A549 (cell line): ENCODE measurements at regions not wholly inside any gene's neighbourhood (a gene's known extent, or its start where the extent isn't known, plus 50 kb on each side); places are given as distances from the start of the nearest gene placed in this dataset.

Source experiments
- ATAC-seq, 2 experiments: fragments of 200-7000 bp in 1 of 2; fragments of >200 bp in 1 of 2; cut with Nextera tagmentation in 1 of 2; cut with Tn5 transposase in 1 of 2; 3 replicates each; pipeline versions ENCODE4 v1.8.0 to v1.9.1; 2018 to 2020; ENCODE audit warnings: mild to moderate bottlenecking in 1 of 2, moderate library complexity in 1 of 2
- CTCF ChIA-PET: fragments of 300-600 bp; sonication (Branson Sonifier 250); formaldehyde crosslinking; extraction: SDS; loops from one replicate; lab custom pipeline; 2021; ENCODE audit warnings: antibody characterized with exemption, inconsistent platforms; lab: Yijun Ruan, JAX
- POLR2A ChIA-PET: fragments of 350-600 bp; formaldehyde crosslinking; extraction: SDS; loops from one replicate; lab custom pipeline; 2021; ENCODE audit warnings: antibody characterized with exemption, inconsistent platforms; lab: Yijun Ruan, JAX
- DNase-seq, 2 experiments: peaks; one replicate each; pipeline versions ENCODE4 v3.0.0 to v3.0.0-alpha.2; 2011 to 2016; ENCODE audit warnings: low read depth in 1 of 2, low spot score in 1 of 2
- FAIRE-seq: peaks from 2 replicates; lab custom pipeline; 2011; peaks lifted over from hg19 to GRCh38; lab: Jason Lieb, UNC
- H3K27ac ChIP-seq, 2 experiments: fragments of >200 bp; sonication (Bioruptor Twin); formaldehyde crosslinking; 3 replicates each; pipeline ENCODE4 v1.5.1; 2016 to 2017
- H3K4me1 ChIP-seq: fragments of >200 bp; sonication (Bioruptor Twin); formaldehyde crosslinking; 3 replicates; pipeline ENCODE4 v1.6.1; 2016
- H3K4me2 ChIP-seq: fragments of >200 bp; sonication (Bioruptor Twin); formaldehyde crosslinking; 3 replicates; pipeline ENCODE4 v1.6.1; 2016
- H3K4me3 ChIP-seq: fragments of >200 bp; sonication (Bioruptor Twin); formaldehyde crosslinking; 3 replicates; pipeline ENCODE4 v1.5.1; 2016
- H3K9me3 ChIP-seq: fragments of >200 bp; sonication (Bioruptor Twin); formaldehyde crosslinking; 3 replicates; pipeline ENCODE4 v1.6.1; 2016
- CEBPB ChIP-seq, 2 experiments: fragments of >200 bp in 1 of 2; sonication (Bioruptor Twin) in 1 of 2; formaldehyde crosslinking in 1 of 2; IDR thresholded peaks; 2 replicates each; pipeline ENCODE4 v1.6.1; 2012 to 2016
- CHD2 ChIP-seq: fragments of 150-350 bp; IDR thresholded peaks from 2 replicates; pipeline ENCODE4 v1.6.1; 2014; ENCODE audit warnings: low read length; ENCODE audit not compliant: partially characterized antibody
- CHD4 ChIP-seq: fragments of 200-600 bp; sonication (generic); IDR thresholded peaks from 2 replicates; pipeline ENCODE4 v1.6.1; 2016; ENCODE audit warnings: antibody characterized with exemption, mild to moderate bottlenecking, borderline replicate concordance
- EP300 ChIP-seq, 2 experiments: fragments of >200 bp; sonication (Bioruptor Twin); formaldehyde crosslinking; IDR thresholded peaks; 2 replicates in 1 of 2; 3 replicates in 1 of 2; pipeline ENCODE4 v1.6.1; 2016 to 2017
- HOXA7 ChIP-seq: fragments of 250-450 bp; sonication (Bioruptor Pico); IDR thresholded peaks from 2 replicates; pipeline ENCODE4 v1.5.0; 2020; ENCODE audit warnings: mild to moderate bottlenecking, moderate library complexity
- HOXB5 ChIP-seq: fragments of 250-450 bp; sonication (Bioruptor Pico); IDR thresholded peaks from 2 replicates; pipeline ENCODE4 v1.5.0; 2020; ENCODE audit warnings: mild to moderate bottlenecking, moderate library complexity
- KDM1A ChIP-seq: fragments of 200-600 bp; sonication (generic); IDR thresholded peaks from 2 replicates; pipeline ENCODE4 v1.6.1; 2016; ENCODE audit warnings: low read depth, mild to moderate bottlenecking
- KDM5A ChIP-seq: fragments of 200-600 bp; sonication (generic); IDR thresholded peaks from 2 replicates; pipeline ENCODE4 v1.6.1; 2016; ENCODE audit warnings: antibody characterized with exemption, mild to moderate bottlenecking
- MAFK ChIP-seq: fragments of 450-650 bp; IDR thresholded peaks from 2 replicates; pipeline ENCODE4 v1.6.1; 2014; ENCODE audit not compliant: partially characterized antibody
- NFE2L2 ChIP-seq: fragments of 150-350 bp; conservative IDR thresholded peaks from 2 replicates; pipeline ENCODE4 v1.6.1; 2014; ENCODE audit warnings: low read length
- NR3C1 ChIP-seq: fragments of >200 bp; sonication (Bioruptor Twin); formaldehyde crosslinking; IDR thresholded peaks from 3 replicates; pipeline ENCODE4 v1.6.1; 2017
- POLR2A ChIP-seq: IDR thresholded peaks from 2 replicates; pipeline ENCODE4 v1.6.1; 2012; ENCODE audit warnings: mild to moderate bottlenecking, low read length
- POLR2AphosphoS2 ChIP-seq: conservative IDR thresholded peaks from 2 replicates; pipeline ENCODE4 v1.6.1; 2012; ENCODE audit warnings: low read length, improper control_type of control experiment, inconsistent platforms
- RAD21 ChIP-seq, 2 experiments: fragments of >200 bp in 1 of 2; sonication (Bioruptor Twin) in 1 of 2; formaldehyde crosslinking in 1 of 2; IDR thresholded peaks in 1 of 2; conservative IDR thresholded peaks in 1 of 2; 2 replicates in 1 of 2; 3 replicates in 1 of 2; pipeline ENCODE4 v1.6.1; 2012 to 2018; ENCODE audit warnings: inconsistent platforms in 1 of 2
- RCOR1 ChIP-seq: fragments of 150-350 bp; IDR thresholded peaks from 2 replicates; pipeline ENCODE4 v1.6.1; 2014; ENCODE audit warnings: antibody characterized with exemption, low read length, low read depth
- RNF2 ChIP-seq: fragments of 200-600 bp; sonication (generic); IDR thresholded peaks from 2 replicates; pipeline ENCODE4 v1.6.1; 2016; ENCODE audit warnings: low read depth, mild to moderate bottlenecking, antibody characterized with exemption, moderate library complexity, borderline replicate concordance
- SREBF2 ChIP-seq: fragments of 450-650 bp; IDR thresholded peaks from 2 replicates; pipeline ENCODE4 v1.6.1; 2014; ENCODE audit warnings: mild to moderate bottlenecking, moderate library complexity
- TP53 ChIP-seq: fragments of 250-450 bp; sonication (Bioruptor Pico); IDR thresholded peaks from 2 replicates; pipeline ENCODE4 v1.5.0; 2021; ENCODE audit warnings: mild to moderate bottlenecking, moderate library complexity
- ZC3H11A ChIP-seq: fragments of 450-650 bp; IDR thresholded peaks from 2 replicates; pipeline ENCODE4 v1.6.1; 2014; ENCODE audit warnings: antibody characterized with exemption, mild to moderate bottlenecking
- ZSCAN20 ChIP-seq: fragments of 250-450 bp; sonication (Bioruptor Pico); IDR thresholded peaks from 2 replicates; pipeline ENCODE4 v1.8.0; 2022; ENCODE audit warnings: mild to moderate bottlenecking, moderate library complexity
- WGBS: methylation state at CpG from one replicate; pipeline ENCODE4 v1.1.6; 2017; ENCODE audit errors: missing lambda C conversion rate; 5-methylcytosine and 5-hydroxymethylcytosine counted together
- TF ChIP-seq, protein P1 (sequence below): IDR thresholded peaks from 2 replicates; pipeline ENCODE4 v1.6.1; 2012
- TF ChIP-seq, protein P2 (sequence below): fragments of 200-600 bp; sonication (generic); IDR thresholded peaks from 2 replicates; pipeline ENCODE4 v1.6.1; 2016; ENCODE audit warnings: antibody characterized with exemption, mild to moderate bottlenecking, moderate library complexity
- TF ChIP-seq, protein P3 (sequence below): fragments of >200 bp; sonication (Bioruptor Twin); formaldehyde crosslinking; IDR thresholded peaks from 2 replicates; pipeline ENCODE4 v1.6.1; 2016
- TF ChIP-seq, protein P4 (sequence below): fragments of 450-650 bp; IDR thresholded peaks from 2 replicates; pipeline ENCODE4 v1.6.1; 2014; ENCODE audit warnings: antibody characterized with exemption

DNA sequence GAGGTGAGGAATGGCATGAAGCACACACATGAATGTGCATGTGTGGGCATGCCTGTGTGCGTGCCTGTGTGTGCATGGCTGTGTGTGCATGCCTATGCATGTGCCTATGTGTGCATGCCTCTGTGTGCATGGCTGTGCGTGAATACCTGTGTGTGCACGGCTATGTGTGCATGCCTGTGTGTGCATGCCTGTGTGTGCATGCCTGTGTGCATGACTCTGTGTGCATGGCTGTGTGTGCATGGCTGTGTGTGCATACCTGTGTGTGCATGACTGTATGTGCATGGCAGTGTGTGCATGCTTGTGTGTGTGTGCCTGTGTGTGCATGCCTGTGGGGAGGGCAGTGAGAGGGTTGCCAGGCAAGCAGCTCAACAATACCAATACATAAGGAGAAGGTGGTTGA lies 276.5 kb upstream of the ERCC4 start:
- CTCF ChIA-PET, result no interaction called here
- FAIRE-seq, result no peak
- H3K9me3 ChIP-seq, result no peaks in the 10 kb centered on the region
- no peak for TF ChIP-seq ZSCAN20 (CRISPR knock-in tag)
- no peak for TF ChIP-seq SREBF2
- no peak for TF ChIP-seq TP53 (CRISPR knock-in tag)
- no peak for TF ChIP-seq RNF2
- TF ChIP-seq EP300 (IDR thresholded peaks at IDR 0.05), result no peak
- no peak for TF ChIP-seq MAFK
- no peak for TF ChIP-seq NFE2L2
- no peak for TF ChIP-seq KDM1A
- TF ChIP-seq, protein P1, sequence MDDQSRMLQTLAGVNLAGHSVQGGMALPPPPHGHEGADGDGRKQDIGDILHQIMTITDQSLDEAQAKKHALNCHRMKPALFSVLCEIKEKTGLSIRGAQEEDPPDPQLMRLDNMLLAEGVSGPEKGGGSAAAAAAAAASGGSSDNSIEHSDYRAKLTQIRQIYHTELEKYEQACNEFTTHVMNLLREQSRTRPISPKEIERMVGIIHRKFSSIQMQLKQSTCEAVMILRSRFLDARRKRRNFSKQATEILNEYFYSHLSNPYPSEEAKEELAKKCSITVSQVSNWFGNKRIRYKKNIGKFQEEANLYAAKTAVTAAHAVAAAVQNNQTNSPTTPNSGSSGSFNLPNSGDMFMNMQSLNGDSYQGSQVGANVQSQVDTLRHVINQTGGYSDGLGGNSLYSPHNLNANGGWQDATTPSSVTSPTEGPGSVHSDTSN, result no peak
- TF ChIP-seq RAD21 (conservative IDR thresholded peaks at IDR 0.05 in 1 of 2, IDR thresholded peaks at IDR 0.05 in 1 of 2), result no peak
- no peak for TF ChIP-seq ZC3H11A
- TF ChIP-seq POLR2AphosphoS2, result no peak
- no peak for TF ChIP-seq CEBPB (IDR thresholded peaks at IDR 0.05)
- TF ChIP-seq CHD2, result no peak
- TF ChIP-seq HOXB5, result no peak
- TF ChIP-seq KDM5A, result no peak
- TF ChIP-seq, protein P2, sequence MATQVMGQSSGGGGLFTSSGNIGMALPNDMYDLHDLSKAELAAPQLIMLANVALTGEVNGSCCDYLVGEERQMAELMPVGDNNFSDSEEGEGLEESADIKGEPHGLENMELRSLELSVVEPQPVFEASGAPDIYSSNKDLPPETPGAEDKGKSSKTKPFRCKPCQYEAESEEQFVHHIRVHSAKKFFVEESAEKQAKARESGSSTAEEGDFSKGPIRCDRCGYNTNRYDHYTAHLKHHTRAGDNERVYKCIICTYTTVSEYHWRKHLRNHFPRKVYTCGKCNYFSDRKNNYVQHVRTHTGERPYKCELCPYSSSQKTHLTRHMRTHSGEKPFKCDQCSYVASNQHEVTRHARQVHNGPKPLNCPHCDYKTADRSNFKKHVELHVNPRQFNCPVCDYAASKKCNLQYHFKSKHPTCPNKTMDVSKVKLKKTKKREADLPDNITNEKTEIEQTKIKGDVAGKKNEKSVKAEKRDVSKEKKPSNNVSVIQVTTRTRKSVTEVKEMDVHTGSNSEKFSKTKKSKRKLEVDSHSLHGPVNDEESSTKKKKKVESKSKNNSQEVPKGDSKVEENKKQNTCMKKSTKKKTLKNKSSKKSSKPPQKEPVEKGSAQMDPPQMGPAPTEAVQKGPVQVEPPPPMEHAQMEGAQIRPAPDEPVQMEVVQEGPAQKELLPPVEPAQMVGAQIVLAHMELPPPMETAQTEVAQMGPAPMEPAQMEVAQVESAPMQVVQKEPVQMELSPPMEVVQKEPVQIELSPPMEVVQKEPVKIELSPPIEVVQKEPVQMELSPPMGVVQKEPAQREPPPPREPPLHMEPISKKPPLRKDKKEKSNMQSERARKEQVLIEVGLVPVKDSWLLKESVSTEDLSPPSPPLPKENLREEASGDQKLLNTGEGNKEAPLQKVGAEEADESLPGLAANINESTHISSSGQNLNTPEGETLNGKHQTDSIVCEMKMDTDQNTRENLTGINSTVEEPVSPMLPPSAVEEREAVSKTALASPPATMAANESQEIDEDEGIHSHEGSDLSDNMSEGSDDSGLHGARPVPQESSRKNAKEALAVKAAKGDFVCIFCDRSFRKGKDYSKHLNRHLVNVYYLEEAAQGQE, result no peak
- TF ChIP-seq, all 56 proteins: peak for 0
- Histone ChIP-seq H3K4me1 (no peaks in the 10 kb centered on the region), H3K4me2 (no peak overlapping the region), H3K27ac (no peak overlapping the region), H3K4me3 (no peak overlapping the region)
- 3% methylated on average over 3 of the region's 3 CpGs for WGBS
- DNase-seq (no peak), ATAC-seq (no peak)
- POLR2A ChIA-PET, result no interaction called here

DNA sequence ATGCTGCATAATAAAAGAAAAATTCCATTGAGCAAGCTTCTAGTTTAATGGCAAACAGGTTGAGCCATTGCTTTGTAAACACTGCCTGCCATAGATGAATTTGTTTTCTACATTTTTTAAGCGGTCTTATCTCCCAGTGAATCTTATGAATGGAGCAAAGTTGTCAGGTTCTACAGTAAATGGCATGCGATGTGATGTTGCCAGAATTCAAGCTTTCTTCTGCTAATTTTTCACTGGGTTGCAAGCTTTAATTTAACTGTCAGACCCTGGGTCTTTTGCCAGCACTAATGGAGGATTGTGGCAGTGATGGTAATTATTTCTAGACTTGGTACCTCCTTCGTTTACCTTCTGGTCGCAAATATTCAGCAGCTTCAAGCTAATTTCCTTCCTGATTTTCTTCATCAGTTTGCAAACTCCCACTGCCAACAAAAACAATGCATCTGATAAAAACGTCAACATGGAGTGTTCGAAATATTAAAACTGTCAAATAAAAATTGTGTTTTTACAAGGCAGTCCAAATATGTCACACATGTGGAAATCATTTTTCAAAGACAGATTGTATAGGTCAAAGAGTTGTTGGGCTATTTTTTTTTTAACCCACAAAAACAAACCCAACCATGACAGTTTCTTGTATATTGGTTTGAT lies 274.2 kb upstream of the ERCC4 start:
- DNase-seq (no peak), ATAC-seq (no peak), FAIRE-seq (no peak)
- ChIA-PET POLR2A (no interaction called here), CTCF (no interaction called here)
- no peak for TF ChIP-seq RNF2
- no peak for TF ChIP-seq NR3C1
- TF ChIP-seq, protein P3, sequence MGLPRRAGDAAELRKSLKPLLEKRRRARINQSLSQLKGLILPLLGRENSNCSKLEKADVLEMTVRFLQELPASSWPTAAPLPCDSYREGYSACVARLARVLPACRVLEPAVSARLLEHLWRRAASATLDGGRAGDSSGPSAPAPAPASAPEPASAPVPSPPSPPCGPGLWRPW, result no peak
- TF ChIP-seq, protein P4, sequence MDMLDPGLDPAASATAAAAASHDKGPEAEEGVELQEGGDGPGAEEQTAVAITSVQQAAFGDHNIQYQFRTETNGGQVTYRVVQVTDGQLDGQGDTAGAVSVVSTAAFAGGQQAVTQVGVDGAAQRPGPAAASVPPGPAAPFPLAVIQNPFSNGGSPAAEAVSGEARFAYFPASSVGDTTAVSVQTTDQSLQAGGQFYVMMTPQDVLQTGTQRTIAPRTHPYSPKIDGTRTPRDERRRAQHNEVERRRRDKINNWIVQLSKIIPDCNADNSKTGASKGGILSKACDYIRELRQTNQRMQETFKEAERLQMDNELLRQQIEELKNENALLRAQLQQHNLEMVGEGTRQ, result no peak
- TF ChIP-seq POLR2A, result no peak
- TF ChIP-seq ZSCAN20 (CRISPR knock-in tag), result no peak
- TF ChIP-seq MAFK, result no peak
- TF ChIP-seq CHD4, result no peak
- no peak for TF ChIP-seq KDM5A
- no peak for TF ChIP-seq TP53 (CRISPR knock-in tag)
- no peak for TF ChIP-seq RCOR1
- TF ChIP-seq HOXA7, result no peak
- no peaks in the 10 kb centered on the region for H3K9me3 ChIP-seq
- 6% methylated on average over 6 of the region's 6 CpGs for WGBS
- H3K4me1 ChIP-seq, result no peaks in the 10 kb centered on the region
- H3K27ac ChIP-seq, result no peak overlapping the region
- no peak overlapping the region for H3K4me2 ChIP-seq
- no peak overlapping the region for H3K4me3 ChIP-seq
